GM19397 (cell line): ENCODE measurements at regions not wholly inside any gene's neighbourhood (a gene's known extent, or its start where the extent isn't known, plus 50 kb on each side); places are given as distances from the start of the nearest gene placed in this dataset.

Source experiments
- ATAC-seq: cut with Tn5 transposase; IDR thresholded peaks from one replicate; pipeline ENCODE4 v1.9.1; 2021; ENCODE audit warnings: mild to moderate bottlenecking, moderate library complexity; ENCODE audit not compliant: unreplicated experiment

DNA sequence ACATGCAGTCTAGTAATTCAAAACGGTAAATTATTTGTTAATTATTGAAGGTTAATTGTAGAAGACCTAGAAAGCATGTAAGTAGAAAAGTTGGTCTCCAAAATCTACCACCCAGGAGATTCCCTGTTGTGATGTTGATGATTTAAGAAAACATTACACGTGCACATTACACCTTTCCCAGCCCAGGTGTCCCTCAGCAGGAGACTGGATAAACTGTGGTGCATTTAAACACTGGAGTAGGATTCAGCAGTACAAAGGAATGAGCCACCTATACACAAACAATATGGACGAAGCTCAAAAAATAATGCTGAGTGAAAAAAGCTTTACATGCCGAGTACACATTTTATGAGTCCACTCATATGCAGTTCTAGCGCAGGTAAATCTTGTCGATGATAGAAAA is 109.0 kb upstream of the STARD3NL start:
- ATAC-seq = no peak

DNA sequence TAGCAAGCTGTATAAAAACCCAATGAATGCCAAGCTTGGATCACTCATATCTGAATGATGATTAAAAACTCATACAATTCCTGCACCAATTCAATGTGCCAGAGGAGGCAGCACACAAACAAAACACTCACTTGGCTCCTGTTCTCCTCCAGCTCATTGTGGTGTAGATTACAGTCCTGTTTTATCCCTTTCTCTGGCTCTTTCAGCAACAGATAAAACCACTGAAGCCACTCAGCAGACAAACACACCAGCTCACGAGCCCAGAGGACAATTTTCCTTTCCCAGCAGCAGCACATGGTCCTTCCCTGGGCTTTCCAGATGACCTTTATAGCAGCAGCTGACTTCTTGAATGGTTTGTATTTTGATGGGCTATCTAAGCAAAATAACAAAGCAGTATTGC is 107.3 kb upstream of the STARD3NL start:
- no peak for ATAC-seq

DNA sequence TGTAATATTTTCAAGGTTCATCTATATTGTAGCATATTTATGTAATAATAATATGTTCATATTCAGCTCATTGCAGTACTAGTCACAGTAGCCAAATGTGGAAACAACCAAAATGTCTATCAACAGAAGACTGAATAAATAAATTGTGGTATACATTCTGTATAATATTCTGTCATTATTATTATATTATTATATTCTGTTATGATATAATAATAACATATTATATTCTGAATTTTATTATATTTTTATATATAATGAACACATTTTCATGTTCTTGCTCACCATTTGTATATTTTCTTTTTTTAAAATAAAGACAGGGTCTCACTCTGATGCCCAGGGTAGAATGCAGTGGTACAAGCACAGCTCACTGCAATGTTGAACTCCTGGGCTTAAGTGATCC is 91.2 kb upstream of the STARD3NL start:
- no peak for ATAC-seq

DNA sequence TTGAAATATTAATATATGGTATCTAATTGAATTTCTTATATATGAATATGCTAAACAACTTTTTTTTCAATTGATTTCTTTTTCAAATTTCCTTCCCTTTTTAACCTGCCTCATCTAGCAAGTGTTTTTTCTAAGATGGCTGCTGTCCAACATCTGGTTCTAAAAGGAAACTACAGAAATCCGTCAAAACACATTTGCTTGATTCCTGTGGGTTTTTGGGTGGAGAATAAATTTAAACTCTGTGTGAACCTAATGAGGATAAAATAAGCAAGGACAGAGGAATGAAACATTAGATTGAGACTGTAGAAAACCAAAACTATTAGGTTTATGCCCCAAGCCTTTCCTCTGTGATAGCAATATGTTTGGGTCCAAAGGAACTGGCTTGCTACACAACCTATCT is 75.5 kb upstream of the STARD3NL start:
- no peak for ATAC-seq

DNA sequence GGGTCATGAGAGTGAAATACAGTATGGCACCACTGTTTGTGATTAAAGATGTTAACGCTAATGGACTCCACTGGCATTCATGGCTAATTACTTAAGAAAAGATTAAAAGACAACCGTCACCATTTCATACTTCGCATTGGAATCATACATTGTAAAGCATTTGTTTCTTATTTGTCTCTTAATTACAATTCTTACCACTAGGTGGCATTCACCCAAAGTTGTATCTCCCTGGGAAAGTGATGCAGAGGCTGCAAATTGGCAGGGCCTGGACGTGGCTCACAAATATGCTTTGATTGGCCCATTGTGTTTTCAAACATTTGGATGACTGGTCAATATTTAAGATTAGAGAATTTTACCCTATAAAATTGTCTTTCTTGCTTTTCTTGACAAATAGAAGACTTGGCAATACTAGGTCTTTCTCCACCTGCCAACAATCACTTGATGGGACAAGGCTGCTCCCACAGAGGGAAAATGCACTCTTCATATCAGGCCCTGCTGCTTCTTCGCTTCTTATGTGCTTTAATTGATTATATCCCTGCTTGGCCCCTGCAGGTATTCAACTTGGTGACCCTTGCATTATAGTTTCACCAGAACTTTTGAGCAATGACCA is 72.1 kb upstream of the STARD3NL start:
- peak; percentile 60 for ATAC-seq

DNA sequence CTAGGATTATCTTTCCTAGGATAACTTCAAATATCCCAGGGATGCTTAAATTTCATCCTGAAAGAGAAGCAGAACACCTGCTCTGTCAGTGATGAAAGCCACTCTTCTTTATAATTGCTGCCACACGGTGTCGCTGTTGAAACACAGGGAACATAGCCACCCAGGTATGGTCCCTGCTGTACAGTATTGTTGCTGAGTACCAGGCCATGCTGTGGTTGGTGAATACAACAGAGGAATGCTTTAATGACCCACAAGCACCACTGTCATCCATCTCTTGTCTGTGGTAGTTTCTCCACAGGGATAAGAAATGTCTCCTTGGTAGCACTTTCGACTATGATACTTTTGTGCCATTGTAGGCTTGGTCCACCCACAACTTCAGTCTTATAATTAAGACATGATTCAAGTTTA is 70.6 kb upstream of the STARD3NL start:
- ATAC-seq = peak; percentile 80

DNA sequence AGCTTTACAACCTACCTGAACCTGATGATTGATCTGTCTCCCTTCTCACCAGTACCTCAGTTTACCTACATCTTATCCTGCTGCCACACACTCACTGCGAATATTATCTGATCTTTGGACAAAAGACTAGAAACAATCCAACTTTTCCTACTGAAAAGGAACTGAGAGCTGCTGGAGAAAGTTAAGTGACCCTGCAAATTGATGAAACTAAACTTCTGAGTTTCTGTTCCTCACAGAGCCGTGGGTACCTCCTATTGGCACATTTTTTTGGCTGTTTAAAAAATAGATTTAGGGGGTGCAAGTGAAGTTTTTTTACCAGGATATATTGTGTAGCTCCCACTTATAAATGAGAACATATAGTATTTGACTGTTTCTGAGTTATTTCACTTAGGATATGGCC is 66.0 kb upstream of the STARD3NL start:
- ATAC-seq = no peak

DNA sequence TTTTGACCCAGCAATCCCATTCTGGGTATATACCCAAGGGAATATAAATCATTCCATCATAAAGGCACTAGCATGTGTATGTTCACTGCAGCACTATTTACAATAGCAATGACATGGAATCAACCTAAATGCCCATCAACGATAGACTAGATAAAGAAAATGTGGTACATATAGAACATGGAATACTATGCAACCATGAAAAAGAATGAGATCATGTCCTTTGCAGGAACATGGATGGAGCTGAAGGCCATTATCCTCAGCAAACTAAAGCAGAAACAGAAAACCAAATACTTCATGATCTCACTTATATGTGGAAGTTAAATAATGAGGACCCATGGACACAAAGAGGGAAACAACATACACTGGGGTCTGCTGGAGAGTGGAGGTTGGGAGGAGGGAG is 58.0 kb upstream of the STARD3NL start:
- no peak for ATAC-seq

DNA sequence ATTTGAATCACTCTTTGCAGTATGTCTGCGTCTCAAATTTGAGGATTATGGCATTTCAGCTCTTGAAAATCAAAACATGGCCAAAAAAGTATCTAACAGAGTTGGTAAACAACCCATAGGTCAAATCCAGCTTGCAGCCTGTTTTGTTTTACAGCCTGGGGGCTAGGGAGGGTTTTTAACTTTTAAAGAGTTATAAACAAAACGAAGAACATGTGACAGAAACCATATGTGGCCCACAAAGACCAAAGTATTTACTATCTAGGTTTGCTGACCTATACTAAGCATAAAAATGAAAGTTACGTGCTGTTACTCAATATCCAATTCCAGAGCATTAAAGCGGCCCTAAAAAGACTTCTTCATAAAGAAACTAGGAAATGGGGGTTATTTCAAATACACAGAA is 55.5 kb upstream of the STARD3NL start:
- no peak for ATAC-seq

DNA sequence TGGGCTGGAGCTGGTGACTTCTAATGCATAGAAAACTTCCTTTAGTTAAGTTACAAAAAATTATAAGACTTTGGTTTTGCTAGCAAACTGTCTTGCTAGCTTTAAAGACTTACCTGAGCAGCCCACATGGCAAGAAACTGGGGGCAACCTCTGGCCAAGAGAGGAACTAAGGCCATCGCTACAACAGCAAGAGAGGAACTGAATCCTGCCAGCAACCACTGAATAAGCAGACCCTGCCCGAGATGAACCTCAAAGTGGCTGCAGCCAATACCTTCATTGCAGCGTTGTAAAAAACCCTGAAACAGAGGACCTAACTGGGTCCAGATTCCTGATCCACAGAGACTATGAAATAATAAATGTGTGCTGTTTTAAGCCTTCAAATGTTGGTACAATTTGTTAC is 54.6 kb upstream of the STARD3NL start:
- ATAC-seq = no peak

DNA sequence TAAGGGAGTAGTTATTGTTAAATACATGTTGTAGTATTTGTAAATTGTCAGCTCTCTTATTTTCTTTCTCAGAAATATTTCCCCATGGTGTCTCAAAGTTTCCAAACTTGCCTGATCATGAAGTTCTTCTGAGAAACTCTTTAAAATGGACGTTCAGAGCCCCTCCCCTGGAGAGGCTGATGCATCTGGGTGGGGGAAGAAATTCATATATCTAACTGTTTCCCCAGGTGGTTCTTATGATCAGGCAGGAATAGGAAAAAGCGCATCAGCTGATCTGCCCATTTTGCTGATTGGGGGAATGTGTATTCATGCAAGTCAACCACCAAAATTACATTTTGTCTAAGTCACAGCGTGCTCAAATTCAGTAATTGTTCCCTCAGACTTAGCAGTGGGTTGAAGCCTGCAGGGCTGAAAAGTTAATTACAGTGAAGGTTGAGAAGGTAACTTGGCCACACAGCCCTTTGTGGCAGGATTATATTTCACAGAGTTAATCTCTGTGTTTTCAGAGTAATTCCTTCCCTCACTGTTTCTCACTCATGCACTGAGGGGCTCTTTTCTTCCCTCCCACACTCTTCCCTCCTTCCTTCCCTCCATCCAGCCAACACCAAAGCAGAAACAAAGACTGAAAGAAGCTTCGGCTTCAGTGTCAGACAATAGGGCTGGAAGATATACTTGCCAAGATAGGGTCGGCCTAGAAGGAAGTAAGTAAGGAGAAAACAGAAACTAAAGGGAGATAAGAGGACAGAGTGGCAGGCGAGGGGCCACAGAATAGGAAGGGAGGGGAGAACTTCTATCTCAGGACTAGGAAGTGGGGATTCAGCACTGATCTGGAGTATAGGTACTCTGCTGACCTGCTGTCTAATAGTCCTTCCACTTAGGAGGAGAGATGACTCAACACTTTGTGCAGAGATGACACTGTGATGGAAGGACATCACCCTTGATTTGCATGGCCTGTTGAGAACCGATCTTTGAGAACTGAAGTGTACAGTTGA is 50.5 kb upstream of the STARD3NL start:
- ATAC-seq = no peak
